ENCODE measurements at regions not wholly inside any gene's neighbourhood (a gene's known extent, or its start where the extent isn't known, plus 50 kb on each side); places are given as distances from the start of the nearest gene placed in this dataset.

DNA sequence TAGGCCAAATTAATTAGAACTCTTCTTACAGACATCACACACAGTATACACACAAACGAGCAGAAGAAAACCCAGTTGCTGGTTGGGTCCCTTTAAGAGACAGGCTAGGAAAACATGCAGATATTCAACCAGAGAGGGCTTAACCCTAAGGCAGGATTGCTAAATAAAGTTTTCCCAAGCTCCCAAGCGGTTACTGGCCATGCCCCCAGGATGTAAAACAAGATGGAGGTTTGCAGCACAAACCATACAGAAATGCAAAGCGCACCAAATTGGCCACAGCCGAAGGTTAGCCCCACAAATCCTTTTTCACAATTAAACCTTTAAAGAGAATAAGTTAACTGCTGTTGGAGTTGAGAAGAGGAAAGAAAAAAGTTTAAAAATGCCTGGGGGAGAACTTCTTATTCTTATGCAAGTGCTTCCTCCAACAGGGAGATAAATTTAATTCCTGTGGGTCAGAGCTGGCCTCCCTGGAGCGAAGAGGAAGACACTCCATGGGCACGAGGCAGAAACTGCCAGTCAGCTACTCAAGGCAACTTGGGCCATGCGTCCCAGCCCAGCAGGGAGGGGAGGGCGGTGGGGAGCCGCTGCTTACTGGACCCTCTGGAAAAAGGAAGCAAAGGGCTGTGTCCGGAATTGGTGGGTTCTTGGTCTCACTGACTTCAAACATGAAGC is 167.6 kb upstream of the ARSJ start:
- no peak for TF ChIP-seq CTCF (IDR thresholded peaks at IDR 0.05)
- TF ChIP-seq POLR2A (IDR thresholded peaks at IDR 0.05) = no peak

All from body of pancreas (tissue), 4 donors.